OCI-LY7 (cell line): ENCODE measurements at regions not wholly inside any gene's neighbourhood (a gene's known extent, or its start where the extent isn't known, plus 50 kb on each side); places are given as distances from the start of the nearest gene placed in this dataset.

ENCODE experiments used
- CTCF ChIP-seq: fragments of 200-600 bp; sonication (generic); conservative IDR thresholded peaks from 2 replicates; pipeline ENCODE4 v1.5.1; 2014; ENCODE audit warnings: mild to moderate bottlenecking, antibody characterized with exemption, low read length, moderate library complexity, mixed read lengths
- EZH2phosphoT487 ChIP-seq: fragments of 200-600 bp; sonication (generic); IDR thresholded peaks from 2 replicates; pipeline ENCODE4 v1.6.1; 2018; ENCODE audit warnings: low read depth, borderline replicate concordance, mild to moderate bottlenecking, mixed run types, antibody characterized with exemption, low read length, moderate library complexity, mixed read lengths

GRCh38 chr6:148090326-148090725 lies 252.3 kb upstream of the SASH1 start:
- TF ChIP-seq CTCF (no peak), EZH2phosphoT487 (no peak)
